ENCODE measurements at regions not wholly inside any gene's neighbourhood (a gene's known extent, or its start where the extent isn't known, plus 50 kb on each side); places are given as distances from the start of the nearest gene placed in this dataset.
"Not testable (repeated sequence)": the region's sequence is repeated elsewhere in the genome, so short reads cannot be mapped to it uniquely, and the experiment has no call there.

DNA sequence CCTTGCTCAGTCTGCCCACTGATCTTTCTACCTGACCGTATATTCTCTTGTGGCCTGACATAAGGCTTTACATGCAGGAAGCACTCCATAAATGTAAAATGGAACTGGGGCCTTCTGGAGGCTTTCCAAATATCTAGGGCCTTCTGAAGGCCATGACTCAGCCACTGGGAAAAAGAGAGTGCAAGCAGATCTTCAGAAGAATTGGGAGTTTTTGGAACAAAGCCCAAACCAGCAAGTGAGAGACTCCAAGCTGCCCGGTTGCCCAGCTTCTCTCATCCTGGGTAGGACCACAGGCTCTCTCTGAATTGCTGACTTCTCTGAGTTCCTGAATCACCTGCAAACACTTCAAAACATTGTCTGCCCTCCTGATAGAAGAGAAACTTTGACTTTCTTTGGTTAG is 107.9 kb upstream of the BMAL1 start:
- no peak for DNase-seq (ENCODE audit: low spot score)

- no peak for DNase-seq (ENCODE audit: low spot score)
Observed at GRCh38 chr11:13174090-13174489, 103.5 kb upstream of the BMAL1 start.

GRCh38 chr11:13183094-13183825 is 94.3 kb upstream of the BMAL1 start:
- DNase-seq (ENCODE audit: low spot score) = peak; percentile 65

DNA sequence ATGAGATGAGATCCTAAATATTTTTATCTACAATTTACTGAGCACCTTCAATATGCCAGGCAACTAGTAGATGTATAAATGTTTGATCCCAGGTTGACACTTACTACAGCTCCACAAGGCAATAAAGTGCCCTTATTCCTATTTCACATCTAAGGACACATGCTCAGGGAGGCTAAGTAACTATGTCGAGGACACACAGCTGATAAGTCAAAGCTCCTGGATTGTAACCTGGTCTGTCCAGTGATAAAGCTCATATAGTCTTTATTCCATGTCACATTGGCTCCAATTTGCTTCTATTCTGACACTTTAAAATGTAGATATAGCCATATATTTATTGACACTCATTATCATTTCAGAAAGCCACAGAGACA is 93.8 kb upstream of the BMAL1 start:
- DNase-seq (ENCODE audit: low spot score) = no peak

DNA sequence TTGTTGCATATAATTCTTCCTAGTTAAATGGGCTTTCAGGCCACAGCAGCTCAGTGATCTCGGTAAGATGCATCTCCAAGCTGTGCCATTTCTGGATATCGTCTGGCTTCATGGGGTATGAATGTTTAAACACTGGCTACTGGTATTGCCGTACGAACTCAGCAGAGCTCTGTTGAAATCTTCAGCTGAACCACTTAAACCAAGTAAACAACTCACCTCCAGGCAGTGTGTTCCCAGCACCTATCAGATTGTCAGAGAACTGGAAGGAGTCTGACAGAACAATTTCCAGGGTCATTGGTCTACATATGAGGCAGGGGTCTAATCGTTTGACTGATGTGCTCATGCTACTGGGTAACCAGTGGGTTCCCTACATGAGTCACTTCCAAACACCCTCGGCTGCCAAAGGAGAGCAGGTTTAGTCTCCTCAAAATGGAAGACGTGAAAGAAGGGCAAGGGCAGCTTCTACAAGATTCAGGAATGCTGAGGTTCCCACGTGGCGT is 93.2 kb upstream of the BMAL1 start:
- DNase-seq (ENCODE audit: low spot score) = no peak

DNA sequence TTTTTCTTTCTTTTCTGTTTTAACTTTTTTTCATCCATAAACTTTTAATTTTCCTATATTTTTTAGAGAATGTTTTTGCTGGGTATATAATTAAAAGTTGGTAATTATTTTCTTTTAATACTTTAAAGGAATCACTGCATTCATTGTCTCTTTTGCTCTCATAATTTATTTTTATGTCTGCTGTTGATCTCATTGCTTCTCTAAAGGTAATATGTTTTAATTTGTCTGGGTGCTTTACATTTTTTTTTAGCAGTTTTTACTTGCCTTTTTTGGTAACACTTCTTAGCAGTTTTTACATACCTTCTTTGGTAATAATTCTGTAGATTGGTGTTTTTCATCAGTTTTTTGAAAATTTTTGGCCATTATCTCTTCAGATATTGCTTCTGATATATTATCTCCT is 89.4 kb upstream of the BMAL1 start:
- no peak for DNase-seq (ENCODE audit: low spot score)

- peak; percentile 29 for DNase-seq (ENCODE audit: low spot score)
Observed at GRCh38 chr11:13189561-13190426, 87.8 kb upstream of the BMAL1 start.

- DNase-seq (ENCODE audit: low spot score) = no peak
Observed at GRCh38 chr11:13193613-13194012, 84.0 kb upstream of the BMAL1 start.

- DNase-seq (ENCODE audit: low spot score) = not testable (repeated sequence)
Observed at GRCh38 chr11:13197374-13197773, 80.2 kb upstream of the BMAL1 start.

GRCh38 chr11:13205486-13205885 is 72.1 kb upstream of the BMAL1 start:
- DNase-seq (ENCODE audit: low spot score) = peak; percentile 48

DNA sequence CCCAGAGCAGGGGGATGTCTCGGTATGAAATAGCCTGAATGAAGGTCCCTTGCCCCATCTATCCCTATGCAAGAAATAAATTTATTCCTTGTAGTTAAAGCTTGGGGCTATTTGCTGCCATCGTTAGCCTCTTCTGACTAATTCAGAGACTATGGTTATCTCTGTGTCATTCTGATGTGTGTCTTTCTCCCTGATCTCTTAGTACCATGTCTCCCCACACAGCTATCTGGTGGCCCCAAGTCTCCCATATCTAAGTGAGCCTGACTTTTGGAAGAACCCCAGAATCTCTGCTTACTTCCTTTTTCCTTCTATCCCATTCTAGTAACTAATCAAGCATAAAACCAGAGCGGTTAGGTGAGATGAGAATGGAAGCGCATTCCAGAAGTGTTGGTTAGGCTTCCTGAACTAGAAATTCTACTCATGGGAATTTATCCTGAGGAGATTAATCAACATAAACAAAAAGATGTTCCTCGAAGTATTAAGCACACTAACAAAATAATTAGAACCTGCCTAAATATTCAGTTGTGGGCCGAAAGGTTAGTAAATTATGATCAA is 71.4 kb upstream of the BMAL1 start:
- no peak for DNase-seq (ENCODE audit: low spot score)

DNA sequence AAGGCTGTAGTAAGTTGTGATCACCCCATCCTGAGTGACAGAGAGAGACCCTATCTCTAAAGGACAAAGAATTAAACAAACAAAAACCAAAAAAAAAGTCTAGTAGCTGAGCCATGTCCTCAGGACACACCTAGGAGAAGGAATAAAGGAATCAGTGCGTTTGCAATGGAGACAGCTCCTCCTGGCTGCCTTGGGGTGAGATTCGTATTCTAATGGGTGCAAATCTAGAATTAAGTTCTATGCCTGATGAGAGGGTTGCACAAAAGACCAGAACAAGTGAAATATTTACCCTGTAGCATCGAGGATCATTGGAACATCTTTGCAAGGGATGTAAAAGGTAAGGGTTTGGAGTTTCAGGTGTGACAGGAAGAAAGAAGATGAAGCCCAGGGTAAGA is 70.3 kb upstream of the BMAL1 start:
- DNase-seq (ENCODE audit: low spot score) = no peak

- DNase-seq (ENCODE audit: low spot score) = peak; percentile 59
Observed at GRCh38 chr11:13207665-13208594, 69.7 kb upstream of the BMAL1 start.

DNA sequence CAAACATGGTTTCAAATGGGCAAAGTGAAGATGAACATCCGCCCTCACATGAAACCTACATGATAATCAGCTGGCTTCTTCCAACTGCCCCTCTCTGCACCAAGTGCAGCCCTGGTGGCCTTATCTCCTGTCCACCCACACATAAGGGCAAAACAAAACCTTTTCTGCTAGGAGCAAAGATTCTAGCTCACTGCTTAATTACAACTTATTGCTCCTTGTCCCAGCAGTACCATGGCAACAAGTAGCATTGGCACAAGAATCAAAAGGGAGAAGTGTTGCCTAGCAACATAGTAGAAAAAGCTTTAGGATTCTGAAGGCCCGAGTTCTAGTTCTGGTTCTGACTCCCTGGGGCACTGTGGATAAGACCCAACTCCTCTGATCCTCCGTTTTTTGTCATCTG is 68.7 kb upstream of the BMAL1 start:
- peak; percentile 53 for DNase-seq (ENCODE audit: low spot score)

DNA sequence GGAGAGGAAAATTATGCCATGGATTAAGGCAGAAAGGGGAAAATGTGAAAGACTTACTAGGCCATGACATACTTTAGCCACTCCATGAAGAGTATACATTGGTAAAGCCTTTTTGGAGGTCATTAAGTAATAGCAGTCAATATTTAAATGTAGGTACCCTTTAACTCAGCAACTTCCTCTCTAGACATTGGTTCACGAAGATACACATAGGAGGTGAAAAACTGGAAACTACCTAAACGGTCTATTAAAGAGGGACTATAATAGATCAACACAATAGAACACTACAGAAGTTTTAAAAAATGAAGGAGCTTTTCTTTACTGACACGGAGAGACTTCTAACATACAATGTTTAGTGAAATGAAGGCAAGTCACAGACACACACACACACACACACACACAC is 68.2 kb upstream of the BMAL1 start:
- no peak for DNase-seq (ENCODE audit: low spot score)

DNA sequence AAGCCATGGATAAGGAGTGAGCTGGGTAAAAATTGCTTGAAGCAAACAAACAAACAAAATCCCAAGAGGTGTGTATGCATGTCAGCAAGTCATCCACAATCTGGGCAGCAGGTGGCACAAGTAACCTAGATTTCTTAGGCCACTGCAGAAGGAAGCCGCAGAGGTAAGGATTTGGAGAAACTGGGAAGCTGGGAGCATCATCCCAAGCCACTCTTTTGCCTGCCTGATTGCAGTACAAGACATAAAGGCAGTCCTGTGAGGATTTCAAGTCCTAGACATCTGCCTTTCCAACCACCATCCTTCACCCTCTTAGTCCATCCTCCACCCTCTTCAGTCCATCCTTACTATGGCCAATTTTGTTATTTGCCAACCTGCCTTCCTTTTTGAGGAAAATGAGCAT is 67.2 kb upstream of the BMAL1 start:
- peak; percentile 84 for DNase-seq (ENCODE audit: low spot score)

GRCh38 chr11:13214276-13214675 is 63.3 kb upstream of the BMAL1 start:
- DNase-seq (ENCODE audit: low spot score) = no peak

- no peak for DNase-seq (ENCODE audit: low spot score)
Observed at GRCh38 chr11:13215149-13215548, 62.4 kb upstream of the BMAL1 start.

- DNase-seq (ENCODE audit: low spot score) = no peak
Observed at GRCh38 chr11:13216019-13216710, 61.4 kb upstream of the BMAL1 start.

- DNase-seq (ENCODE audit: low spot score) = no peak
Observed at GRCh38 chr11:13216711-13217075, 60.9 kb upstream of the BMAL1 start.

DNA sequence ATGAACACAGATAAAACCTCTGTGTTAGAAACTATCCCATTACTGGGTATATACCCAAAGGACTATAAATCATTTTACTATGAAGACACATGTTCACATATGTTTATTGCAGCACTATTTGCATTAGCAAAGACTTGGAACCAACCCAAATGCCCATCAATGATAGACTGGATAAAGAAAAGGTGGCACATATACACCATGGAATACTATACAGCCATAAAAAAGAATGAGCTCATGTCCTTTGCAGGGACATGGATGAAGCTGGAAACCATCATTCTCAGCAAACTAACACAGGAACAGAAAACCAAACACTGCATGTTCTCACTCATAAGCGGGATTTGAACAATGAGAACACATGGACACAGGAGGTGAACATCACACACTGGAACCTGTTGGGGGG is 58.9 kb upstream of the BMAL1 start:
- DNase-seq (ENCODE audit: low spot score) = not testable (repeated sequence)
